Stimulated activated CD4-positive, alpha-beta T cell treated with anti-CD3 and anti-CD28 coated beads, Interleukin-15, amount 100 ng/mL, for 48 hours (primary cell): ENCODE measurements at regions not wholly inside any gene's neighbourhood (a gene's known extent, or its start where the extent isn't known, plus 50 kb on each side); places are given as distances from the start of the nearest gene placed in this dataset.
"Not testable (repeated sequence)": the region's sequence is repeated elsewhere in the genome, so short reads cannot be mapped to it uniquely, and the experiment has no call there.

ENCODE experiments used
- DNase-seq, 2 donors: peaks; one replicate each; pipeline ENCODE4 v3.0.0-alpha.2; 2020; ENCODE audit warnings: low read depth in 2 of 2

- no peak for DNase-seq
Observed at GRCh38 chr12:58727521-58727920, 192.8 kb downstream of the LRIG3 start.

DNA sequence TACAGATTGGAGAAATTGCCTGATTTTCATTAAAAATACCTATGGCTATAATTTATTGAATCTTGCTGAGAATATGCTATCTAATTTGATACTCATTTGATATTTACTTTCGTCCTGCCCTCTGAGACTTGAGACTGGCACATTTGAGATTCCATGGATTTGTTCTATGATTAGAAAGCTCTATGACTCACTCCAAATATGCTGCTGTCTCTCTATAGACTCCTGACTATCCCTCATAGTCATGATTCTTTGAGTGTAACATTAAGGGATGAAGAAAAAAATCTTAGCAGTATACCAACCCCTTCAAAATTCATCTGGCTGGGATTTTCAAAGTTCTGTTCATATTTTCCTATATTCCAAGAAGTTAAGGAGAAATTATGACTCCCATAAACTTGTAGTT lies 191.9 kb downstream of the LRIG3 start:
- no peak for DNase-seq

GRCh38 chr12:58731096-58731495 lies 189.2 kb downstream of the LRIG3 start:
- no peak for DNase-seq

DNA sequence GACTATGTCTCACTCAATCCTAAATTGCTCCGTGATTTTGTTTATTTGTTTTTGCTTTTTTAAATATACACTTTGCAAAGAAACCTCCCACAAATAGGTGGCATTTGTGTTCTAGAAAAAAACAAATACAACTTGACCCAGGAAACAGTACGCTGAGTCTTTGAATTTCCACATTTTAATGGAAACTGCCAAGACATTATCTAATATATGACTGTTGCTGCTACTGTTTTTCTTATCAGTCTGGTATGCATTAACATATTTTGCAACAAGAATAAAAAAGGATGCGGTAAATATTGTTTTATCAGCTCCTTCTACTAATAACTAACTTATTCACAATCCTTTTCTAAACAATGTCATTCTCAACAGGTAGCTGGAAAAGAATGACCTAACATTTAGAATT lies 187.4 kb downstream of the LRIG3 start:
- no peak for DNase-seq

DNA sequence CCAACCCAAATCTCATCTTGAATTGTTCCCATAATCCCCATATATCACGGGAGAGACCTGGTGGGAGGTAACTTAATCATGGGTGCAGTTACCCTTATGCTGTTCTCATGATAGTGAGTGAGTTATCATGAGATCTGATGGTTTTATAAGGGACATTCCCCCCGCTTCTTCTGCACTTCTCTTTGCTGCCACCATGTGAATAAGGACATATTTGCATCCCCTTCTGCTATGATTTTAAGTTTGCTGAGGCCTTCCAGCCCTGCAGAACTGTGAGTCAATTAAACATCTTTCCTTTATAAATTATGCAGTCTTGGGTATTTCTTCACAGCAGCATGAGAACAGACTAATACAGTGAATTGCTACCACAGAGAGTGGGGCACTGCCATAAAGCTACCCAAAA lies 179.1 kb downstream of the LRIG3 start:
- no peak for DNase-seq

DNA sequence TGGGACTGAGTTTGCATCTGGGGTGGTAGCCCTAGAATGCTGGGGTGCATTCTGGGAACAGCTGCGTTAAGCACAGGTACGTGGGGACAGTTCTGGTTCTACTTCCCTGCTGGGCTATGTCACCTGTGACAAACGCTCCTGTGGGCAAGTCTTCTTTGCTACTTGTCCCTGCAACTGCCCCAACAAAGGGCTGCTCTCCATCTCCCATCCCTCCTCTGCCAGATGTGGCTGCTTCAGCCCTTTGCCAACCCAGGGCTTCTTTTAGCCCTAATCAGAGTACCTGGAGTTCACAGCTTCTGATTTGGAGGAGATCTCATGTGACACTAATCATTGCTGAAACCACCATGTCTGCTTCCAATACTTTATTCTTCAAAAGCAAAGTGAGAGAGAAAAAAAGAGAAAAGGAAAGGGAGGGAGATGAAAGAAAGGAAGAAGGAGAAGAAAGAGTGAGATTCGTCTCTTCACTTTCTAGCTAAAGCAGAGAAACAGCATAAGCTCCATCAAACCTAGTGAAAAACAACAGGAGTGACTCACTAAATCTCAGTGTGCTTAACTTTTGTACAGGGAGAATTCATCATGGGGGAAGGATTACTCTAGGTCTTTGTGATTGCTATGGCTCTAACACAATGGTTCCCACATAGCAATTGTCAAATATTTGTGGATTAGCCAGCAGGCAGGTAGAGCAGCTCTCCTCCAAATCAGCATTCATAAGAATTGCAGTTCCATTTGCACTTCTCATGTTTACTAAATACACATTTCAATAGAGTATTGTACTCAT lies 174.8 kb downstream of the LRIG3 start:
- DNase-seq: no peak

DNA sequence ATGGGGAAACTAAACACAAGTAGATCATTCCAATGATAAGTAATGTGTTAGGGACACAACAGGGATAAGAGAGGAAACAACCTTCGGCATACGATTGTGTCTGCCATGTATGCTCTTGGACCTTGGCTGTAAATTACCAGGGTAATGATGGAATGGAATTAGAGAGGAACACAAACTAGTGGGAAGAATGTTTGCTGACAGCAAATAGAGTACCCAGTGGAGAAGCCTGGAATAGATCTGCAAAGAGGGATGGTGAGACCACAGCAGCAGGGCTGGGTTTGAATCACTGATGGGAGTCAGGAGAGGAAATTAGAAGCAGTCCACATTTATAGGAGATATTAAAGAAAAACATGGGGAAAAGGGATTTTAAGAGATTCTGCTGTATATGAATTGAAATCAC lies 172.8 kb downstream of the LRIG3 start:
- DNase-seq: no peak

DNA sequence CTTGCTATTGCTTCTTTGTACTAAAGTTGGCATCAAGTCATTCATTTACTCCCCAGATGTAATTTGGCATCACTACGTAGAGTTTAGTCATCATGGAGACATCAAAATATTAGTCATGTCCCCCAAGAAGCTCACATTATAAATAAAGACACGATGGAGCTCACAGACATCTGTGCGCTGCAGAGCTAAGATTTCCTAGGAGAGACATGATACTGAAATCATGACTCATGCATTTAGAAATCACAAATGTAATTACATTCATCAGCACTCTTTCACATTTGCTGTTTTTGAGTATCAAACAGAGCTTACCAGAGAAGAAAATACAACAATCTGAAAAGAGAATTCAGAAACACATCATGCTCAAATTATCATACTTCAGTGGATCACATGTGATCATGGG lies 169.8 kb downstream of the LRIG3 start:
- no peak for DNase-seq

DNA sequence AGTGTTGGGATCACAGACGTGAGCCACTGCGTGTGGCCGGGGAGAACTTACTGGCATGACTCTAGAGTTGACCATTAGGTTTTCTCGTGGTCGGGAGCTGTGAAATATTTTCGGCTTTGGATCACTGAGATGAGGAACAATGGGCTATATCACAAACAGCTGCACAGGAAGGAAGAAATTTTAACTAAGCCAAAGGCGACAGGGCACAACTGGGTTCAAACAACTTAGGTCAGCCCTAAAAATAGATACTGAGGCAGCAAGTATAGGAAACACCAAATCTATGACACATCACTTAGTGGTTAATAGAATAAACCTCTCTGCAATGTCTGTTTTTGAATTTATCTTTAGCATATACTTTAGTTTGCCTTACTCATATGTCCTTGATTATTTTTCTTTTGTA lies 162.9 kb downstream of the LRIG3 start:
- DNase-seq: no peak

DNA sequence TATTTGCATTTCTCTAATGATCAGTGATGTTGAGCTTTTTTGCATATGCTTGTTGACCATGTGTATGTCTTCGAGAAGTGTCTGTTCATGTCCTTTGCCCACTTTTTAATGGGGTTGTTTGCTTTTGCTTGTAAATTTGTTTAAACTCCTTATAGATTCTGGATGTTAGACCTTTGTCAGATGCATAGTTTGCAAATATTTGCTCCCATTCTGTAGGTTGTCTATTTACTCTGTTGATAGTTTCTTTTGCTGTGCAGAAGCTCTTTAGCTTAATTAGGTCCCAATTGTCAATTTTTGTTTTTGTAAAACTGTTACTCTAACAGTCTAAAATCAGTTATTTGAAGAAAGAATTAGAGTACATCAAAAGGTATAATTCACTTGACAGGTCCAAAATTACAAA lies 160.6 kb downstream of the LRIG3 start:
- not testable (repeated sequence) for DNase-seq

DNA sequence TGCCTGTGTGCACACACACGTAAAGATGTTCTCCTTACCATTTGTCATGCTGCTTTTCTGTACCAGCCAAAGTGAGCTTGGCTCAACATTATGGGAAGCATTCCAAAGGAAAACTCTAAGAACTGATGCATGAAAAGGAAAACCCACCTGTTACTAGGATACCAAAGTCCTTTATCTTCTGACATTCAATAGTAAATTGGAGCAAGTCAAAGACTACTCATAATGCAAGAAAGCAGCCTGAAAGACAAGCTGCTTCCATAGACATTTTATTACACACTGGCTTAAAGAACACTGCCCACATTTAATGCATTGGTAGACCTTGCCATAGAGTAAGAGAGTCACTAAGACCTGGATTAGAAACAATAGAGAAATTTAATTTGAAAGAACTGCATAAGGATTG lies 159.0 kb downstream of the LRIG3 start:
- DNase-seq: no peak

DNA sequence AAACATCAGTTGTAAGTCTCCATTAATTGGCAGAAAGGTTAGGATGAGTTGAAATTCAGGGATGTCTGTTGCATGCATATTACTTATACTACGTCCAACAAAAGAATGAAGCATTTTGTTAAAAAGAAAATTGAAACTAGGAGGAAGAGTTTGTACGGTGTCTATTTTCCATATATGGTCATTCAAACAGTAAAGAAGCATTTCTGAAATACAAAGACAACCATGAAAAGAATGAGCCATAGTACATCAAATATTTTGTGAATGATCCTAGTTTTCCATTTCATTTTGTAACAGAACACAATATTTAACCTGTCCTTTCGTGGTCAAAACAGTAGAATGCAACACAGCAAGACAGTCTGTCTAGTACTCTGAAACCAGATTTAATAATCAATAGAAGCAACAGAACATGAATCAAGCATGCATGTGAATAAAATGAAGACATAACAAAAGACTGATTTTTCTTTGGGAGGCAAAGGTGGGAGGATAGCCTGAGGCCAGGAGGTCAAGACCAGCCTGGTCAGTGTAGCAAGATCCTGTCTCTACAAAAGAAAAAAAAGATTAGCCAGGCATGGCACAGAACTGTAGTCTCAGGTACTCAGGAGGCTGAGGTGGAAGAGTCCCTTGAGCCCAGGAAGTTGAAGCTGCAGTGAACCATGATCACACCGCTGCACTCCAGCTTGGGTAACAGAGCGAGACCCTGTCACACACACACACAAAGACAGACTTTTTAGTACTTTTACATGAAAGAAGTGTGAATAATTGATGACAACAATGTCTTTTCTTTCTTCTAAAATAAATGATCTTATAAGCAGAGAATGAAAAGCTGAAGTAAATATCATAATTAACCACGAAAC lies 156.0 kb downstream of the LRIG3 start:
- no peak for DNase-seq

GRCh38 chr12:58765076-58765475 lies 155.2 kb downstream of the LRIG3 start:
- DNase-seq: no peak

DNA sequence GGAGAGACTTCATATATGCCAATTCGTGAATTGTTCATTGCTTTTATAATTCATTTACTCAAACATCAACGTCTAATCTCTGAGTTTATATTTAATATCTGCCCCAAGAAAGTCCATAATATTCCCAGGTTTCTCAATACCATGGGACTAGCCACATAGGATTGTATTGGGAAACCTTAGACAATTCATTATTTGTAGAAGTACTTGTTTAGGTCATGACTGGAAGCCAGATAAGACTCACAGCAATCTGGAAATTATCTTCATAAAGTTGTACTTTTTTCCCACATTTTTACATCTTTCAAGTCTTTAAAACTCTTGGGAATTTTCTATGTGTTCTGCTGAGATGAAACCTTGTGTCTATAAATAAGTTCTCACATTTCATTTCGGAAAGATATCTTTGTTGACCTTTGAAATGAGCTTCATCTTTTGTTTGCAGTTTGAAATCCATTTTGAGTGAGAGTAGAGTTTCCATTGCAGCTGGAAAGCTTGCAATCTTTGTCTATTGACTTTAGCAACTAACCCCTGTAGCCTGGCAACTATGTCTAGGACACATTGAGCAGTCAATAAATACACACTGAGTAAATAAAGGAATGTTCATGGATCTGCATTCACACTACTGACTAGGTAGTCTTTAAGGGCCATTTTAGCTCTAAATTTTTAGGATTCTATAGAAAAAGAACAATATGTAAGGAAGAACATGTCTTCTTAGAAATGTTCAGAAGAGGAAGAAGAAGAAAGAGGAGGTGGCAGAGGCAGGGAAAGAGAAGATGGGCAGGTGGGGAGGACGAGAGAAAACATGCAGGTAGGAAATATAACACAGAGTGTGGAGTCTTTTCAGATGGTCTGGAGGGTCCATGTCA lies 154.4 kb downstream of the LRIG3 start:
- no peak for DNase-seq

DNA sequence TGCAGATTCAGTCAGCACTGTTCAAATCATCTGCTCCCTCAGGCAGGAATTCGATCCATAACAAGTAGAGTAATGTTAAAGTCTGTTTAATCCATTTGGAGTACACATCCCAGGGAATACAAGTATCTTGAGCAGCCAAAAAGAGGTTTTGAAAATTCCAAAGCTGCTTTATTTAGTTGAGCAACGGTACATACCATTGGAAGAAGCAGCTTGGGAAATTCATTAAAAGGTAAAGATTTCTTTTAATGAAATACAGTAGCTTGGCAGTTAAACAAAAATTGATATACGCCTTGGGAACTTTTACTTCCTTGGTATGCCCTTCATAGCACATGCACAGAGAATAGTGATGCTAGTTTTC lies 153.8 kb downstream of the LRIG3 start:
- DNase-seq: no peak

GRCh38 chr12:58767496-58767895 lies 152.8 kb downstream of the LRIG3 start:
- DNase-seq: no peak

- DNase-seq: no peak
Observed at GRCh38 chr12:58773986-58774385, 146.3 kb downstream of the LRIG3 start.

DNA sequence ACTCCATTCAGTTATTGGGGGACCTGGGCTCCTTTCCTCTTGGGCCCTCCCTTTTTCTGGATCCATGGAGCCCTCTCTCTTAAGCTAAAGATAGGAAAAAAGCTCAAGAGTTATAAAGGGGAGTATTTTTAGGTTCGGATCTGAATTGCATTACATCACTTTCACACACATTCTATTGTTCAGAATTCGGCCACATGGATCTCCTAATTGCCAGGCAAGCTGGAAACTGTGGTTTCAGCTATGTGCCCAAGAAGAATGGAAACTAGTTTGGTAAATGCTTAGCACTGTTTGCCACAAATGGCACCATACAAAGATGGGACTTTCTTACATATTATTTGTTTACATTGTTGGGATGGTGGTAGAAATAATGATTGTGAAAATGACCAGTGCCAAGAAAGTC lies 145.6 kb downstream of the LRIG3 start:
- no peak for DNase-seq

GRCh38 chr12:58775396-58775795 lies 144.9 kb downstream of the LRIG3 start:
- DNase-seq: no peak

DNA sequence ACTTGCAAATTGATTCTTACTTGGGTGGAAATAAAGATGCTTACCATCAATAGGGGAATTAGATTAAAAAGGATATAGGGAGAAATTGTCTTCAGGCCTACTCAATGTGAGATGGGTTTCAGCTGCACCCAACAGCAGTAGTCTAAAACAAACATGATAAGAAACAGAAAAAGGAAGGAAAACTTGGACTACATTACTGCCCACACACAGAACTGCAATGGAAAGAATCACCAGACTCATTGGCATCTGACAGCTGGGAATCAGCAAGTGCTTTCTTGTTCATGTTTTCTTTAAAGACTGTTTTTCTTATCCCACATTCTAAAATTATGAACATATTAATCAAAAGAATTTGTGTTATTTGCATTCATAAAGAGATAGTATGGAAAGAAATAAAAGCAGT lies 144.2 kb downstream of the LRIG3 start:
- no peak for DNase-seq

DNA sequence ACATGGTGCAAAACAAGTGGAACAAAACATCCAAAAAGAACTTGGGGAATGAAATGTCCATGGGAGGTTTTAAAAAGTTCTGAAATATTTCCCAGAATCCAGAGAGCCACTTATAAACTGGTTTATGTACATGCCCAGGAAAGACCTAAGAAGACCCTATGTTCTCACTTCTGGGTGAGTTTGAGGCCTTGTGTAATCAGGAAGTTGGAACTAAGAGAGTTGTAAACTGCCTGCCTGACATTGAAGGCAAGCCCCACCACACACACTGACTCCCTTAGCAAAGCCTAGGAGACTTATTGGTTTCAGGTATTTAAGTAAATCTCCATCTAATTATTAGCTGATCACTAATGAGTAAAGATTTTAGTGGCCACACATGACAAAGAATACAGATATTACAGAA lies 142.5 kb downstream of the LRIG3 start:
- DNase-seq: no peak

GRCh38 chr12:58781609-58782008 lies 138.7 kb downstream of the LRIG3 start:
- no peak for DNase-seq
